PC-9 (cell line): ENCODE measurements at regions not wholly inside any gene's neighbourhood (a gene's known extent, or its start where the extent isn't known, plus 50 kb on each side); places are given as distances from the start of the nearest gene placed in this dataset.

Source experiments
- CTCF ChIP-seq: fragments of 200-600 bp; sonication (generic); conservative IDR thresholded peaks from 2 replicates; pipeline ENCODE4 v1.6.1; 2017; ENCODE audit warnings: mixed run types, antibody characterized with exemption, mild to moderate bottlenecking, moderate library complexity
- EZH2 ChIP-seq: fragments of 200-600 bp; sonication (generic); IDR thresholded peaks from 2 replicates; pipeline ENCODE4 v1.8.0; 2017; ENCODE audit warnings: antibody characterized with exemption, low read depth

DNA sequence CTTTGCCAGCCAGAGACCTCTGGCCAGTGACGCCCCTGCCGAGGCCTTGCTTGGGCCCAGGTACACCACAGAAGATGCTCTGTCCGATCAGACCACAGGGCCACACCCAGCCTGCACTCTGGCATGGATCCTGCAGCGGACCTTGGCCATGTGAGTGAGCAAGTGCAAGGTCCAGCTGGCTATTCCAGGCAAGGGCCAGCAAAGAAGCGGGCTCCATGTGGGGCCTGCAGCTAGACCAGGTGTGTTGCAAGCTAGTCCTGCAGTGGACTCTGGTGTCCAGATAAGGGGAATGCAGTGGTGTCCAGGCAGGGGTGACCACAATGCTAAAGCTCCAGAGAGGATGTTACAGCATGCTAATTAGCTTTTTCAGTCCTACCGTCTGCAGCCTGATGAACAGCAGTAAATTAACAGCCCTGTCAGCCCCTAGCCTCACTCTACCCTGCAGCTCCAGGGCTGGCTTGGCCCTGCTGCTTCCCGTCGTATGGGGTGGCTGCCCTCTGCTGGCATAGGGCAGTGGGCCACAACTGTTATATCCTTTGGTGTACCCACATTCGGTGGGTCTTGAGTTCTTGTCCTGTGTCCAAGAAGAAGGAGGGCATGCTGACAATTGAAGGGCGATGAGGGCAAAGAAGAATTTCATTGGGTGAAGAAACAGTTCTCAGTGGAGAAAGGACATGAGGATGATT lies 284.5 kb upstream of the POU5F2 start:
- TF ChIP-seq CTCF (no peak), EZH2 (no peak)
